ENCODE measurements at regions not wholly inside any gene's neighbourhood (a gene's known extent, or its start where the extent isn't known, plus 50 kb on each side); places are given as distances from the start of the nearest gene placed in this dataset.

- H3K4me1 ChIP-seq = no peaks in the 10 kb centered on the region
- H3K27me3 ChIP-seq = no peaks in the 10 kb centered on the region
- no peak for TF ChIP-seq CTCF (IDR thresholded peaks at IDR 0.05)
- no peak for TF ChIP-seq POLR2A (IDR thresholded peaks at IDR 0.05)
- no peaks in the 10 kb centered on the region for H3K9me3 ChIP-seq
- intact Hi-C loops (cut with DNase I) = no loop called here
- DNase-seq = no peak
- no peak overlapping the region for H3K27ac ChIP-seq
- no peak overlapping the region for H3K4me3 ChIP-seq
- 57 to 73% methylated on average over 3 of the region's 3 CpGs for WGBS, 2 donors
- H3K36me3 ChIP-seq = no peaks in the 10 kb centered on the region
Measured at GRCh38 chr9:71614409-71615010, 153.8 kb downstream of the CEMIP2 start.

GRCh38 chr9:71612889-71613288 lies 155.4 kb downstream of the CEMIP2 start:
- Histone ChIP-seq H3K27me3 (no peaks in the 10 kb centered on the region), H3K9me3 (no peaks in the 10 kb centered on the region), H3K27ac (no peak overlapping the region), H3K4me3 (no peak overlapping the region), H3K4me1 (no peaks in the 10 kb centered on the region), H3K36me3 (no peaks in the 10 kb centered on the region)
- TF ChIP-seq POLR2A (IDR thresholded peaks at IDR 0.05) (no peak), CTCF (IDR thresholded peaks at IDR 0.05) (no peak)
- no peak for DNase-seq
- intact Hi-C loops (cut with DNase I) = no loop called here
- 40 to 55% methylated on average over 2 of the region's 2 CpGs for WGBS, 2 donors

- WGBS, 2 donors = 68 to 91% methylated on average over 1 of the region's 1 CpG
- no peak for DNase-seq
- H3K27ac ChIP-seq = no peak overlapping the region
- intact Hi-C loops (cut with DNase I) = no loop called here
- no peak overlapping the region for H3K4me3 ChIP-seq
- H3K27me3 ChIP-seq = no peaks in the 10 kb centered on the region
- no peak for TF ChIP-seq POLR2A (IDR thresholded peaks at IDR 0.05)
- no peak for TF ChIP-seq CTCF (IDR thresholded peaks at IDR 0.05)
- H3K4me1 ChIP-seq = no peaks in the 10 kb centered on the region
- H3K9me3 ChIP-seq = no peaks in the 10 kb centered on the region
- H3K36me3 ChIP-seq = no peaks in the 10 kb centered on the region
Measured at GRCh38 chr9:71609448-71609830, 158.9 kb downstream of the CEMIP2 start.

GRCh38 chr9:71608825-71609447 lies 159.4 kb downstream of the CEMIP2 start:
- intact Hi-C loops (cut with DNase I) = no loop called here

More at GRCh38 chr9:71608825-71609447, 159.4 kb downstream of the CEMIP2 start:
- H3K27me3 ChIP-seq = no peaks in the 10 kb centered on the region
- H3K4me1 ChIP-seq = no peaks in the 10 kb centered on the region
- H3K9me3 ChIP-seq = no peaks in the 10 kb centered on the region
- H3K4me3 ChIP-seq = no peak overlapping the region
- no peak for TF ChIP-seq CTCF (IDR thresholded peaks at IDR 0.05)
- TF ChIP-seq POLR2A (IDR thresholded peaks at IDR 0.05) = no peak
- DNase-seq = no peak
- WGBS, 2 donors = 70 to 71% methylated on average over 4 of the region's 4 CpGs
- H3K27ac ChIP-seq = no peak overlapping the region
- no peaks in the 10 kb centered on the region for H3K36me3 ChIP-seq
